ENCODE measurements at regions not wholly inside any gene's neighbourhood (a gene's known extent, or its start where the extent isn't known, plus 50 kb on each side); places are given as distances from the start of the nearest gene placed in this dataset.

GRCh38 chr3:173304182-173304800, 93.3 kb upstream of the NLGN1 start:
- TF ChIP-seq ZNF687 (CRISPR knock-in tag; IDR thresholded peaks at IDR 0.05) (no peak), REL (CRISPR knock-in tag; conservative IDR thresholded peaks at IDR 0.05) (no peak), MED8 (CRISPR knock-in tag; IDR thresholded peaks at IDR 0.05; ENCODE audit: insufficient replicate concordance) (no peak), GTF3A (CRISPR knock-in tag; conservative IDR thresholded peaks at IDR 0.05) (no peak), HOXA7 (CRISPR knock-in tag; IDR thresholded peaks at IDR 0.05) (no peak), ZNF773 (CRISPR knock-in tag; IDR thresholded peaks at IDR 0.05; ENCODE audit: borderline replicate concordance) (no peak)
- TF ChIP-seq, protein P1, sequence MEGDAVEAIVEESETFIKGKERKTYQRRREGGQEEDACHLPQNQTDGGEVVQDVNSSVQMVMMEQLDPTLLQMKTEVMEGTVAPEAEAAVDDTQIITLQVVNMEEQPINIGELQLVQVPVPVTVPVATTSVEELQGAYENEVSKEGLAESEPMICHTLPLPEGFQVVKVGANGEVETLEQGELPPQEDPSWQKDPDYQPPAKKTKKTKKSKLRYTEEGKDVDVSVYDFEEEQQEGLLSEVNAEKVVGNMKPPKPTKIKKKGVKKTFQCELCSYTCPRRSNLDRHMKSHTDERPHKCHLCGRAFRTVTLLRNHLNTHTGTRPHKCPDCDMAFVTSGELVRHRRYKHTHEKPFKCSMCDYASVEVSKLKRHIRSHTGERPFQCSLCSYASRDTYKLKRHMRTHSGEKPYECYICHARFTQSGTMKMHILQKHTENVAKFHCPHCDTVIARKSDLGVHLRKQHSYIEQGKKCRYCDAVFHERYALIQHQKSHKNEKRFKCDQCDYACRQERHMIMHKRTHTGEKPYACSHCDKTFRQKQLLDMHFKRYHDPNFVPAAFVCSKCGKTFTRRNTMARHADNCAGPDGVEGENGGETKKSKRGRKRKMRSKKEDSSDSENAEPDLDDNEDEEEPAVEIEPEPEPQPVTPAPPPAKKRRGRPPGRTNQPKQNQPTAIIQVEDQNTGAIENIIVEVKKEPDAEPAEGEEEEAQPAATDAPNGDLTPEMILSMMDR (CRISPR knock-in tag; IDR thresholded peaks at IDR 0.05): no peak

Measured in HepG2 (cell line).